ENCODE measurements at regions not wholly inside any gene's neighbourhood (a gene's known extent, or its start where the extent isn't known, plus 50 kb on each side); places are given as distances from the start of the nearest gene placed in this dataset.

GRCh38 chr5:58392496-58392895 lies 67.4 kb downstream of the PLK2 start:
- CTCF ChIA-PET: no interaction called here

DNA sequence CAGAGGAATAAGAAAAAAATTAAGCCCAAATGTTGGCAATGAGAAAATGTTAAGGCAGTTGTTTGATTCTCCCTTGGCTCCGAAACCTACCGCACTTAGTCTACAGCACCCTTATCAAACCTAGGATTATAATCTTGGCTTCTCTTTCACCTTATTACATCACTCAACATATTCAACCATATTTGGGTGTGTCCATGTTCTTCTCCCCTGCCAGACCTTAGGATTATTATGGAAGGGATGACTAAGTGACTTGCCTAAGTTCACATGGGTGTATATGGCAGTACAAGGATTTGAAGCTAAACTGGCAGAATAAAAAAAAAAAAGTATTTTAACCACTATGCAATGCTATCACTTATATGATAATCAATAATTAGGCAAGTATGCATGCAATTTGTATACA lies 76.4 kb downstream of the PLK2 start:
- CTCF ChIA-PET: no interaction called here
- H3K27ac ChIP-seq (ENCODE audit: low read depth in 2 of 2, low read length in 1 of 2): no peak overlapping the region
- no peaks in the 10 kb centered on the region for H3K79me2 ChIP-seq (ENCODE audit: insufficient read depth)
- H3K27me3 ChIP-seq (ENCODE audit: insufficient read depth): no peaks in the 10 kb centered on the region
- H3K4me3 ChIP-seq (ENCODE audit: low read depth in 2 of 2, low read length in 1 of 2): no peak overlapping the region
- TF ChIP-seq, protein P1, sequence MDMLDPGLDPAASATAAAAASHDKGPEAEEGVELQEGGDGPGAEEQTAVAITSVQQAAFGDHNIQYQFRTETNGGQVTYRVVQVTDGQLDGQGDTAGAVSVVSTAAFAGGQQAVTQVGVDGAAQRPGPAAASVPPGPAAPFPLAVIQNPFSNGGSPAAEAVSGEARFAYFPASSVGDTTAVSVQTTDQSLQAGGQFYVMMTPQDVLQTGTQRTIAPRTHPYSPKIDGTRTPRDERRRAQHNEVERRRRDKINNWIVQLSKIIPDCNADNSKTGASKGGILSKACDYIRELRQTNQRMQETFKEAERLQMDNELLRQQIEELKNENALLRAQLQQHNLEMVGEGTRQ (IDR thresholded peaks at IDR 0.05; ENCODE audit: borderline replicate concordance, low read depth, low read length): no peak
- TF ChIP-seq SIN3A (IDR thresholded peaks at IDR 0.05; ENCODE audit: borderline replicate concordance, low read depth, low read length) (no peak), CHD2 (IDR thresholded peaks at IDR 0.05; ENCODE audit: low read length, partially characterized antibody) (no peak), ELF1 (IDR thresholded peaks at IDR 0.05) (no peak), TAF1 (IDR thresholded peaks at IDR 0.05; ENCODE audit: borderline replicate concordance, low read depth, low read length) (no peak), USF1 (IDR thresholded peaks at IDR 0.05; ENCODE audit: borderline replicate concordance, low read depth) (no peak), EZH2phosphoT487 (IDR thresholded peaks at IDR 0.05; ENCODE audit: borderline replicate concordance, low read depth) (no peak), MEF2A (IDR thresholded peaks at IDR 0.05; ENCODE audit: borderline replicate concordance, low read depth) (no peak), TEAD4 (IDR thresholded peaks at IDR 0.05; ENCODE audit: borderline replicate concordance, insufficient read depth) (no peak), FOSL2 (IDR thresholded peaks at IDR 0.05; ENCODE audit: borderline replicate concordance, low read depth) (no peak)
- H4K20me1 ChIP-seq (ENCODE audit: insufficient read depth): no peaks in the 10 kb centered on the region
- no peaks in the 10 kb centered on the region for H3K4me1 ChIP-seq (ENCODE audit: control insufficient read depth in 1 of 2, insufficient read depth in 2 of 2, low read depth in 1 of 2, low read length in 1 of 2)
- no peaks in the 10 kb centered on the region for H3K9me2 ChIP-seq
- H3K9me3 ChIP-seq: peaks cover 18% of the 10 kb centered on the region
- DNase-seq: no peak
- H2AFZ ChIP-seq (ENCODE audit: low read depth): no peak overlapping the region
- no peak overlapping the region for H3K4me2 ChIP-seq
- H3K9ac ChIP-seq: no peak overlapping the region
- H3K36me3 ChIP-seq (replicated peaks in 1 of 2; ENCODE audit: control insufficient read depth in 1 of 2, insufficient read depth in 2 of 2, low read length in 1 of 2): no peaks in the 10 kb centered on the region
- no peaks in the 10 kb centered on the region for H3F3A ChIP-seq (replicated peaks; ENCODE audit: insufficient read depth)
- WGBS (ENCODE audit: low lambda C conversion rate): 100% methylated on average over 2 of the region's 2 CpGs
- POLR2A ChIA-PET: no interaction called here

More at GRCh38 chr5:58392496-58392895, 67.4 kb downstream of the PLK2 start:
- TF ChIP-seq, protein P1 (IDR thresholded peaks at IDR 0.05; ENCODE audit: borderline replicate concordance, low read depth, low read length): no peak
- TF ChIP-seq NFIC (IDR thresholded peaks at IDR 0.05; ENCODE audit: borderline replicate concordance): no peak
- no peak for TF ChIP-seq YY1 (IDR thresholded peaks at IDR 0.05; ENCODE audit: low read depth)
- TF ChIP-seq, protein P2, sequence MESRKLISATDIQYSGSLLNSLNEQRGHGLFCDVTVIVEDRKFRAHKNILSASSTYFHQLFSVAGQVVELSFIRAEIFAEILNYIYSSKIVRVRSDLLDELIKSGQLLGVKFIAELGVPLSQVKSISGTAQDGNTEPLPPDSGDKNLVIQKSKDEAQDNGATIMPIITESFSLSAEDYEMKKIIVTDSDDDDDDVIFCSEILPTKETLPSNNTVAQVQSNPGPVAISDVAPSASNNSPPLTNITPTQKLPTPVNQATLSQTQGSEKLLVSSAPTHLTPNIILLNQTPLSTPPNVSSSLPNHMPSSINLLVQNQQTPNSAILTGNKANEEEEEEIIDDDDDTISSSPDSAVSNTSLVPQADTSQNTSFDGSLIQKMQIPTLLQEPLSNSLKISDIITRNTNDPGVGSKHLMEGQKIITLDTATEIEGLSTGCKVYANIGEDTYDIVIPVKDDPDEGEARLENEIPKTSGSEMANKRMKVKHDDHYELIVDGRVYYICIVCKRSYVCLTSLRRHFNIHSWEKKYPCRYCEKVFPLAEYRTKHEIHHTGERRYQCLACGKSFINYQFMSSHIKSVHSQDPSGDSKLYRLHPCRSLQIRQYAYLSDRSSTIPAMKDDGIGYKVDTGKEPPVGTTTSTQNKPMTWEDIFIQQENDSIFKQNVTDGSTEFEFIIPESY (IDR thresholded peaks at IDR 0.05; ENCODE audit: borderline replicate concordance, low read depth): no peak
- no peak for TF ChIP-seq GABPA (IDR thresholded peaks at IDR 0.05; ENCODE audit: low read depth)
- no peak for TF ChIP-seq CHD2 (IDR thresholded peaks at IDR 0.05; ENCODE audit: low read length, partially characterized antibody)
- no peak for TF ChIP-seq NRF1 (IDR thresholded peaks at IDR 0.05; ENCODE audit: low read depth, low read length)
- TF ChIP-seq RFX5 (IDR thresholded peaks at IDR 0.05; ENCODE audit: low read length): no peak
- no peak for TF ChIP-seq MAX (IDR thresholded peaks at IDR 0.05; ENCODE audit: low read depth)
- TF ChIP-seq FOSL2 (IDR thresholded peaks at IDR 0.05; ENCODE audit: borderline replicate concordance, low read depth): no peak
- TF ChIP-seq RCOR1 (IDR thresholded peaks at IDR 0.05; ENCODE audit: low read length): no peak
- no peak for TF ChIP-seq TAF1 (IDR thresholded peaks at IDR 0.05; ENCODE audit: borderline replicate concordance, low read depth, low read length)
- Histone ChIP-seq H3K4me3 (ENCODE audit: low read depth in 2 of 2, low read length in 1 of 2) (no peak overlapping the region), H3K4me2 (no peak overlapping the region), H3K9me3 (no peaks in the 10 kb centered on the region), H4K20me1 (ENCODE audit: insufficient read depth) (no peaks in the 10 kb centered on the region), H3F3A (replicated peaks; ENCODE audit: insufficient read depth) (no peaks in the 10 kb centered on the region), H3K4me1 (ENCODE audit: control insufficient read depth in 1 of 2, insufficient read depth in 2 of 2, low read depth in 1 of 2, low read length in 1 of 2) (no peaks in the 10 kb centered on the region), H2AFZ (ENCODE audit: low read depth) (no peak overlapping the region), H3K36me3 (replicated peaks in 1 of 2; ENCODE audit: control insufficient read depth in 1 of 2, insufficient read depth in 2 of 2, low read length in 1 of 2) (no peaks in the 10 kb centered on the region), H3K27me3 (ENCODE audit: insufficient read depth) (no peaks in the 10 kb centered on the region), H3K79me2 (ENCODE audit: insufficient read depth) (no peaks in the 10 kb centered on the region), H3K9me2 (no peaks in the 10 kb centered on the region), H3K9ac (no peak overlapping the region), H3K27ac (ENCODE audit: low read depth in 2 of 2, low read length in 1 of 2) (no peak overlapping the region)
- POLR2A ChIA-PET: no interaction called here
- WGBS (ENCODE audit: low lambda C conversion rate): 68% methylated on average over 4 of the region's 4 CpGs
- no peak for DNase-seq
